Retinal pigment epithelial cell (primary cell): ENCODE measurements at regions not wholly inside any gene's neighbourhood (a gene's known extent, or its start where the extent isn't known, plus 50 kb on each side); places are given as distances from the start of the nearest gene placed in this dataset.

Source experiments
- DNase-seq: peaks from one replicate; pipeline ENCODE4 v3.0.0-alpha.2; 2010; ENCODE audit warnings: low read depth
- H3K4me3 ChIP-seq: 2 replicates; pipeline ENCODE4 v1.5.1; 2011; ENCODE audit warnings: mild to moderate bottlenecking, low read length, control low read depth, moderate library complexity
- TF ChIP-seq, protein P1 (sequence below): conservative IDR thresholded peaks from 2 replicates; pipeline ENCODE4 v1.5.1; 2011; ENCODE audit warnings: low read depth, low read length, control low read depth, inconsistent platforms

DNA sequence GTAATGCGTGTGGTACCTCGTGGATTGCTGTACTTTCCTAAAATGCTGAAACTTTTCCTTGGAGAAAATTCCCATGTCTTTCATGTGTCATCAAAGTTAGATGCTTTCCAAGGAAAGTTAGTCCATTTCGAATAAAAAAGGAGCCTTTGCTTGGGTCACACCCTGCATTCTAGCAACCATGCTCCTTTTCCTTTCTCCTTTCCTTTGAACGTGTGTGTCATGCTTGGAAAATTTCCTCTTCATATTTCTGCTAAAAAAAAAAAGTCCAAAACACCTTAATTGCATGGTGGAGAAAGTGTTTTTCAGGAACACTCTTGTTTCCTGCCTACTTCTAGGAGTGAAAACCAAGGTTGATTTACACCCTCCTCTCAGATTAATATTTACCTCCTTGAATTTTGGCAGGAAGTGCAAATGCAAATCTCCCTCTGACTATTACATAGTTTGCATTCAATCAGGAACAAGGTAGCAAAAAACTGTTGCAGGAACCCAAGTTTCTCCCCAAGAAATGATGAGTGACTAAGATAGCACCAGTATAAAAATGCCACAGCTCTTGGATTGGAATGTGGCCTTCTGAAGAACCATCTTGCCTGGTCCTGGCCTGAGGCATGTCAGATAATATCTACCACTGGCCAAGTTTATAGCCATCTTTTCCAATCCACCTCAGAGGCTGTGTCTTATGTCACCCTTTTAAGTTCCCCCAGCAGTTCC, 590.6 kb downstream of the QKI start:
- TF ChIP-seq, protein P1, sequence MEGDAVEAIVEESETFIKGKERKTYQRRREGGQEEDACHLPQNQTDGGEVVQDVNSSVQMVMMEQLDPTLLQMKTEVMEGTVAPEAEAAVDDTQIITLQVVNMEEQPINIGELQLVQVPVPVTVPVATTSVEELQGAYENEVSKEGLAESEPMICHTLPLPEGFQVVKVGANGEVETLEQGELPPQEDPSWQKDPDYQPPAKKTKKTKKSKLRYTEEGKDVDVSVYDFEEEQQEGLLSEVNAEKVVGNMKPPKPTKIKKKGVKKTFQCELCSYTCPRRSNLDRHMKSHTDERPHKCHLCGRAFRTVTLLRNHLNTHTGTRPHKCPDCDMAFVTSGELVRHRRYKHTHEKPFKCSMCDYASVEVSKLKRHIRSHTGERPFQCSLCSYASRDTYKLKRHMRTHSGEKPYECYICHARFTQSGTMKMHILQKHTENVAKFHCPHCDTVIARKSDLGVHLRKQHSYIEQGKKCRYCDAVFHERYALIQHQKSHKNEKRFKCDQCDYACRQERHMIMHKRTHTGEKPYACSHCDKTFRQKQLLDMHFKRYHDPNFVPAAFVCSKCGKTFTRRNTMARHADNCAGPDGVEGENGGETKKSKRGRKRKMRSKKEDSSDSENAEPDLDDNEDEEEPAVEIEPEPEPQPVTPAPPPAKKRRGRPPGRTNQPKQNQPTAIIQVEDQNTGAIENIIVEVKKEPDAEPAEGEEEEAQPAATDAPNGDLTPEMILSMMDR, result no peak
- no peak overlapping the region for H3K4me3 ChIP-seq

DNA sequence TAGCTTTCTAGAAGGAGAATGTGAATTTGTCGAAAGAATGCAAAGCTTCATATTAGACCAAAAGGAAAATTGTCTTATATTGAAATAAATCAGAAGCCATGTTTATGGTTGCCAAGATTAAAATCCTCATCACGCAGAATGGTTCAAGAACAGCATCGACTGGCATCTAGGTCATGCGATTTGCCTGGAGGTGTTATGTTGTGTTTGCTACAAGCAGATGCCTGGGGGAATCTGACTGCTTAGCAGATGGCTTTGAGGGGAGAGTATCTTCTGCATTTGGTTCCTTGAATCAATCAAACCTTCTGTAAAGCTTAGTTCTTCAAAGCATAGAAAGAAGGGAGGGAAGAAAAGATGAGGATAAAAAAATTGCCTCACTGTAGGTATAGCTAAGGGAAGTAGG, 585.8 kb downstream of the QKI start:
- TF ChIP-seq, protein P1, result no peak
- no peak for DNase-seq
- H3K4me3 ChIP-seq, result no peak overlapping the region

More for the DNA sequence above, 590.6 kb downstream of the QKI start:
- DNase-seq, result no peak

DNA sequence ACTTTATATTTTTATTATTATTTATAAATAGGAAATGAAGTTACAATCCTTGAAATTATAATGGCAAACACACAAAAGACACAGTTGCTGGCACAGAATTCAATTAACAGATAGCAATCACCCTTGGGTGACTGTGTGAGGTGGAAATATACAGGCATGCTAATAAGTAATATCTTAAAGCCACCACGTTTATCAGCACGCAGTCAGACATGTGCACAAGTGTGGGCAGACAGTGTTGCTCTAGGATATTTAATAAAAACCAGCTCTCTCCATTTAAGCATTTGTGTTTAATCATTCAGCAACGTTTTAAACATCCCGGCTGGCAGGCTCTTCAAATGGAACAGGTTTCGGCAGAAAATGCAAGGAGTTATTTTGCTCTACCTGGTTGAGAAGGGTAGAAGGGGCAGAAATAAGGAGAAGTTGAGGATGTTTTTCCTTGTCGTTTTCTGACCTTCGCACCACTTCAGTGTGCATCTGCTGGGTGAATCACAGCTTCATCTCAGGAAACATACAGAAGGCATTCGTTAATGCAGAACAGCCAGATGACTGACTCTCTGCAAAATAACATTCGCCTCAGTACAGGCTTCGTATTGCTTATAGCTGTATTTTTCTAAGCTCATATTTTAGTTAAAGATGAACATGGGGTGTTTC, 585.1 kb downstream of the QKI start:
- no peak overlapping the region for H3K4me3 ChIP-seq
- TF ChIP-seq, protein P1, result no peak
- no peak for DNase-seq

DNA sequence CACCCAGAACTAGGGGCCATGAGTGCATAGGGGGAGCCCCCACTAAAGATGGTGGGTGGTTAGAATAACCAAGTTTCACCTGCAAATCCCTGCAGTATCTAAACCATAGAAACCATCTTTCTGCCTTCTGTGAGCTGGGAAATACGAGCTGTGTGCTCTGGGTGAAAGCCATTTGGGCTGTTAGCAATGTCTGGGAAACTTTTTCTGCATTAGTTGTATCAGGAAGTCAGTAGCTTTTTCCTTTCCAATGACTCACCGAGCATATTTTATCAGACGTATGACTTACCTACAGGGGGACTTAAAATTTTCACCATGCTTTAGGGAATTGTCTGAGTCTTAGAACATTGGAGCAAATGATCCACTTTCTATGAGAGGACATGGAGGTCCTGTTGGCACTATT, 584.0 kb downstream of the QKI start:
- no peak for DNase-seq
- TF ChIP-seq, protein P1, result no peak
- H3K4me3 ChIP-seq, result no peak overlapping the region

DNA sequence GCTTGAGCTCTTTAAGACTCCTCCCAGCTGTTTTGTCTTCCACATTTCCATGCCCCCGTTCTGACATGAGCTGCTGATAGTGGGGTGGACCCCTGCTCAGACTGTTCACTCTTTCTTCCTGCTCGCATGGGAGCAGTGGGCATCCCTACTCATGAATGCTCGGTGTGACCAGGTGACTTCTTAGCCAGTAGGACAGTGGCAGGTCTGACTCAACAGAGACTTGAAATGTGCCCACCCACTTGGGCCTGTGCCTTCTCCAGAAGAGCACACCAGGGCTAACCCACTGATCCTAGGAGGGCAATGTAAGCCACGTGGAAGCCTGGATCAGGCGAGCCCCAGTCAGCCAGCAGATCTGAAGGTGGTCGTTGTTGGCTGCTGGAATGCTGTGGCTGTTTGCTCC, 582.0 kb downstream of the QKI start:
- no peak for DNase-seq
- no peak overlapping the region for H3K4me3 ChIP-seq
- TF ChIP-seq, protein P1, result no peak

DNA sequence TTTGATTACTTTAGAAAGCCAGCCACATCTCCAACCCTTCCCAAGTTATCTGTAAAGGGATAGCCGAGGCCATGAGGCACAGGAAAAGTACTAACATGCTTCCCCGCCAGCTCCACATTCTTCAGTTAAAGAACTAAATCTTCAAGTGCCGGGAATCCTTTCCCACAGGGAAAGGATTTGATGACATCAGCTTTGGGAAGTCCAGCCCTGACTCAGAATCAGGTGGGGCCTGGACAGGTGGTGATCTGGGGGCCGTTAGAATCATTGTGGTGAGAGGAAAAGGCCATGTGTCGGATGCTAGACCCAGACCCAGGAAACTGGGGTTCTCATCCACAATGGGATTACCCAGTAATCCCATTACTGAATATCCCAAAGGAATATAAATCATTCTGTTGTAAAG, 580.0 kb downstream of the QKI start:
- H3K4me3 ChIP-seq, result no peak overlapping the region
- TF ChIP-seq, protein P1, result no peak
- no peak for DNase-seq

DNA sequence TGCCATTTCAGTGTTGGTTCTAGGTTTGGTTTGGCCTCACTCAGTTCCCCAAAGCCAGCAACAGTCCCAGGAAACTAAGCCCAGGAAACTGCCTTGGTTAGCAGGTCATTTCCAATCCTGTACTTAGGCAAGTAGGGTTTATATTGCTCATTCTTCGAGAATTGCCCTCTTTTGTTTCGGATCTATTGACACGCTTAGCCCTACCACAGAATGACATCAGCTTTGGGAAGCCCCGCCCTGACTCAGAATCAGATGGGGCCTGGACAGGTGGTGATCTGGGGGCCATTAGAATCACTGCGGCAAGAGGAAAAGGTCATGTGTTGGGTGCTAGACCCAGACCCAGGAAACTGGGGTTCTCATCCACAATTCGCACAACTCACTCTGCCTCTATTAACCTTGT, 578.2 kb downstream of the QKI start:
- no peak overlapping the region for H3K4me3 ChIP-seq

More for the DNA sequence above, 578.2 kb downstream of the QKI start:
- TF ChIP-seq, protein P1, result no peak
- no peak for DNase-seq
